GM21786 (cell line): ENCODE measurements at regions not wholly inside any gene's neighbourhood (a gene's known extent, or its start where the extent isn't known, plus 50 kb on each side); places are given as distances from the start of the nearest gene placed in this dataset.

Experiments used
- ATAC-seq: cut with Tn5 transposase; IDR thresholded peaks from one replicate; pipeline ENCODE4 v1.9.1; 2021; ENCODE audit not compliant: unreplicated experiment

- no peak for ATAC-seq
Measured at GRCh38 chr13:106786006-106786563, 218.1 kb upstream of the ARGLU1 start.

- no peak for ATAC-seq
Measured at GRCh38 chr13:106774621-106775020, 206.7 kb upstream of the ARGLU1 start.

GRCh38 chr13:106772006-106772601 is 204.2 kb upstream of the ARGLU1 start:
- ATAC-seq, result no peak

GRCh38 chr13:106768991-106769390 is 201.1 kb upstream of the ARGLU1 start:
- ATAC-seq, result no peak

- ATAC-seq, result no peak
Measured at GRCh38 chr13:106762708-106763107, 194.8 kb upstream of the ARGLU1 start.

- no peak for ATAC-seq
Measured at GRCh38 chr13:106756446-106756845, 188.5 kb upstream of the ARGLU1 start.

GRCh38 chr13:106755542-106755941 is 187.6 kb upstream of the ARGLU1 start:
- ATAC-seq, result no peak

GRCh38 chr13:106753251-106753650 is 185.3 kb upstream of the ARGLU1 start:
- no peak for ATAC-seq

GRCh38 chr13:106752584-106753170 is 184.7 kb upstream of the ARGLU1 start:
- no peak for ATAC-seq

GRCh38 chr13:106748785-106749184 is 180.8 kb upstream of the ARGLU1 start:
- no peak for ATAC-seq

- ATAC-seq, result no peak
Measured at GRCh38 chr13:106744516-106744915, 176.6 kb upstream of the ARGLU1 start.

- ATAC-seq, result no peak
Measured at GRCh38 chr13:106738186-106738678, 170.3 kb upstream of the ARGLU1 start.

- ATAC-seq, result no peak
Measured at GRCh38 chr13:106736941-106737340, 169.0 kb upstream of the ARGLU1 start.

GRCh38 chr13:106734198-106734597 is 166.3 kb upstream of the ARGLU1 start:
- no peak for ATAC-seq

- ATAC-seq, result no peak
Measured at GRCh38 chr13:106723036-106723435, 155.1 kb upstream of the ARGLU1 start.

- no peak for ATAC-seq
Measured at GRCh38 chr13:106722620-106723019, 154.7 kb upstream of the ARGLU1 start.

- ATAC-seq, result no peak
Measured at GRCh38 chr13:106721599-106721998, 153.7 kb upstream of the ARGLU1 start.

GRCh38 chr13:106714271-106714982 is 146.5 kb upstream of the ARGLU1 start:
- no peak for ATAC-seq

- ATAC-seq, result no peak
Measured at GRCh38 chr13:106712381-106712780, 144.4 kb upstream of the ARGLU1 start.

- no peak for ATAC-seq
Measured at GRCh38 chr13:106710266-106710665, 142.3 kb upstream of the ARGLU1 start.

GRCh38 chr13:106709522-106709921 is 141.6 kb upstream of the ARGLU1 start:
- no peak for ATAC-seq

- no peak for ATAC-seq
Measured at GRCh38 chr13:106702505-106702904, 134.6 kb upstream of the ARGLU1 start.
